HG03139 (cell line): ENCODE measurements at regions not wholly inside any gene's neighbourhood (a gene's known extent, or its start where the extent isn't known, plus 50 kb on each side); places are given as distances from the start of the nearest gene placed in this dataset.

ENCODE experiments used
- ATAC-seq: cut with Tn5 transposase; IDR thresholded peaks from one replicate; pipeline ENCODE4 v1.9.1; 2021; ENCODE audit not compliant: unreplicated experiment

DNA sequence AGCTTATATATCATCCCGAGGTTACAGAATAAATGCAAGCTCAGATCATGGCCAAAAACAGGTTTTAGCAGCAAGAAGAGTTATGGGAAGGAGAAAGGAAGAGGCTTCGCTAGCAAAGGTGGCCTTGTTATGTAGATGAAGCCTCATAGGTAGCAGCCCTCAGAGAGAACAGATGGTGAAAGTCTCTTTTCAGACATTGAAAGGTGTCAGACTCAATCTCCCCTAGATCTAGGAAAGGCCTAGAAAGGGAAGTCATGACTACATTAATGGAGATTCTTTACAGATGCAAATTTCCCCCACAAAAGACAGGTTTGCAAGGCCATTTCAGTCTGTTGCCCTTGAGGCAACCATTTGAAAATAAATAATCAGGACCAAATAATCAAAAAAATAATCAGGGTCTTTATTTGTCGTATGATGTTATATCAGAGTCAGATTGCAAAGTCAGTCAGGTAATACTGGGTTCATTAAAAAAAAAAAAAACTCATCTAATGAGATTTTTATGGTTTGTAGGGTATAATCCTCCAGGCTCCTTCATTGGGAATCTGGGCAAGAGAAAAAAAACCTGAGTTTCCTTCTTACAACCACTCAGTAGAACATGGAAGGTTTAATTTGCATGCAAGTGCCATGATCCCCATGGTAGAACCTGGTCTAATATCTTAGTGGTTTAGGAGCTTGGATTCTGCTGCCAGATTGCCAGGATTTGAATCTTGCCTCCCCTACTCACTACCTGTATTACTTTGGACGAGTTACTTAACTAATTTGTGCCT is 50.8 kb upstream of the HTR2A start:
- no peak for ATAC-seq
